ENCODE measurements at regions not wholly inside any gene's neighbourhood (a gene's known extent, or its start where the extent isn't known, plus 50 kb on each side); places are given as distances from the start of the nearest gene placed in this dataset.

GRCh38 chr2:516944-517343 lies 160.3 kb downstream of the TMEM18 start:
- intact Hi-C loops (cut with DNase I; ENCODE audit: low total_unique reads) = no loop called here

DNA sequence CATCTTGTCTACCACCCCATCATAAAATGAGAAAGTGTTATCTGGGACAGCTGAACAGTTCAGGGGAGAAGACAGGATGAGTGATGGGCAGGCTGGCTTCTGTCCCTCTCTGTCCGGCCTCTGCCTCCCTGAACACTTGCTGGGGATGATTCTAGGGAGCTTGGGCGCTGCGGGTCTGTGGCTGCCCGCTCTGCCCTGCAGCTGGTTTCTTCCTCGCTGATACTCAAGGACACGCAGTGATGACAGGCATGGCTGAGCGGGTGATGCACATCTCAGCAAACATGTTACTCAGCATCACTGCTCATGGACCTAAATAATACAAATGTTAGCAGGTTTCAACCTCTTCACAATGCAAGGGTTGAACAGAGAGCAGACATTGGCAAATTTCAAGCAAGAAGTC lies 161.1 kb downstream of the TMEM18 start:
- no peak for DNase-seq
- TF ChIP-seq, protein P1, sequence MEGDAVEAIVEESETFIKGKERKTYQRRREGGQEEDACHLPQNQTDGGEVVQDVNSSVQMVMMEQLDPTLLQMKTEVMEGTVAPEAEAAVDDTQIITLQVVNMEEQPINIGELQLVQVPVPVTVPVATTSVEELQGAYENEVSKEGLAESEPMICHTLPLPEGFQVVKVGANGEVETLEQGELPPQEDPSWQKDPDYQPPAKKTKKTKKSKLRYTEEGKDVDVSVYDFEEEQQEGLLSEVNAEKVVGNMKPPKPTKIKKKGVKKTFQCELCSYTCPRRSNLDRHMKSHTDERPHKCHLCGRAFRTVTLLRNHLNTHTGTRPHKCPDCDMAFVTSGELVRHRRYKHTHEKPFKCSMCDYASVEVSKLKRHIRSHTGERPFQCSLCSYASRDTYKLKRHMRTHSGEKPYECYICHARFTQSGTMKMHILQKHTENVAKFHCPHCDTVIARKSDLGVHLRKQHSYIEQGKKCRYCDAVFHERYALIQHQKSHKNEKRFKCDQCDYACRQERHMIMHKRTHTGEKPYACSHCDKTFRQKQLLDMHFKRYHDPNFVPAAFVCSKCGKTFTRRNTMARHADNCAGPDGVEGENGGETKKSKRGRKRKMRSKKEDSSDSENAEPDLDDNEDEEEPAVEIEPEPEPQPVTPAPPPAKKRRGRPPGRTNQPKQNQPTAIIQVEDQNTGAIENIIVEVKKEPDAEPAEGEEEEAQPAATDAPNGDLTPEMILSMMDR (IDR thresholded peaks at IDR 0.05) = no peak
- no peak for TF ChIP-seq POLR2A (IDR thresholded peaks at IDR 0.05)
- Histone ChIP-seq H3K9me3 (no peaks in the 10 kb centered on the region), H3K4me3 (no peak overlapping the region), H3K27me3 (no peaks in the 10 kb centered on the region), H3K36me3 (no peaks in the 10 kb centered on the region), H3K4me1 (no peaks in the 10 kb centered on the region), H3K27ac (no peak overlapping the region)
- intact Hi-C loops (cut with DNase I; ENCODE audit: low total_unique reads) = no loop called here

More at GRCh38 chr2:516944-517343, 160.3 kb downstream of the TMEM18 start:
- TF ChIP-seq POLR2A (IDR thresholded peaks at IDR 0.05) = no peak
- TF ChIP-seq, protein P1 (IDR thresholded peaks at IDR 0.05) = no peak
- H3K36me3 ChIP-seq = no peaks in the 10 kb centered on the region
- no peaks in the 10 kb centered on the region for H3K27me3 ChIP-seq
- no peaks in the 10 kb centered on the region for H3K9me3 ChIP-seq
- no peaks in the 10 kb centered on the region for H3K4me1 ChIP-seq
- no peak overlapping the region for H3K27ac ChIP-seq
- no peak overlapping the region for H3K4me3 ChIP-seq
- no peak for DNase-seq

DNA sequence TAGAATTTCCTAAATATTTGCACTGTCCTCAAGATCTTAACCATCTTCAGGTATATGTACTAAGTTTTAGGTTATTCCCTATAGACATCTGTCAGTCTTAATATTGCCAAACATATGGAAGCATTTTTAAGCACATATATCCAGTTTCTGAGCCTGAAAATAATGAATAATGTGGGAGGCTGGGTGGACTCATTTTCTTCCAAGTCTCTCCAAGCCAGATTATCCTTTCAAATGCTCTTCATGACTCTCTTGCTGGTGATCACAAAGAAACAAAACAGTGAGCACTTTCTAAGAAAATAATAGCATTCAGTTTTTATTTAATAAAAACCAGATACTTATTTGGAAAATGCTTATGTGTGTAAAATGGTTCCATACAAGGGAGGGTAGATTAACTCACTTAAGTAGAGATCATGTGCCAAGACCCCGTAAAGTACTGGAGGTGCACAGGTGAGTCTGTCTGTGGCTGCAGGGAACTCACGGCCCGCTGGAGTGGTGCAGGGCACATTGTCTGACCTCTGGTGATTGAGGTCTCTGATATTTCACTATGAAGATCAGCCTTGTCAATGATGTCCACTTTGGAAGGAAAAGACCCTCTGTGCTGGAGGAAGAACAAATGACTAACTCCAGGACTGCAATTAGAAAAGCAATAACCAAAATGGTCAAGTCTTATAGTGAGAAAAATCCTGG lies 161.6 kb downstream of the TMEM18 start:
- intact Hi-C loops (cut with DNase I; ENCODE audit: low total_unique reads) = no loop called here
- Histone ChIP-seq H3K4me3 (no peak overlapping the region), H3K36me3 (no peaks in the 10 kb centered on the region), H3K4me1 (no peaks in the 10 kb centered on the region), H3K27ac (no peak overlapping the region), H3K9me3 (no peaks in the 10 kb centered on the region), H3K27me3 (no peaks in the 10 kb centered on the region)
- DNase-seq = no peak
- no peak for TF ChIP-seq POLR2A (IDR thresholded peaks at IDR 0.05)
- TF ChIP-seq, protein P1 (IDR thresholded peaks at IDR 0.05) = no peak

DNA sequence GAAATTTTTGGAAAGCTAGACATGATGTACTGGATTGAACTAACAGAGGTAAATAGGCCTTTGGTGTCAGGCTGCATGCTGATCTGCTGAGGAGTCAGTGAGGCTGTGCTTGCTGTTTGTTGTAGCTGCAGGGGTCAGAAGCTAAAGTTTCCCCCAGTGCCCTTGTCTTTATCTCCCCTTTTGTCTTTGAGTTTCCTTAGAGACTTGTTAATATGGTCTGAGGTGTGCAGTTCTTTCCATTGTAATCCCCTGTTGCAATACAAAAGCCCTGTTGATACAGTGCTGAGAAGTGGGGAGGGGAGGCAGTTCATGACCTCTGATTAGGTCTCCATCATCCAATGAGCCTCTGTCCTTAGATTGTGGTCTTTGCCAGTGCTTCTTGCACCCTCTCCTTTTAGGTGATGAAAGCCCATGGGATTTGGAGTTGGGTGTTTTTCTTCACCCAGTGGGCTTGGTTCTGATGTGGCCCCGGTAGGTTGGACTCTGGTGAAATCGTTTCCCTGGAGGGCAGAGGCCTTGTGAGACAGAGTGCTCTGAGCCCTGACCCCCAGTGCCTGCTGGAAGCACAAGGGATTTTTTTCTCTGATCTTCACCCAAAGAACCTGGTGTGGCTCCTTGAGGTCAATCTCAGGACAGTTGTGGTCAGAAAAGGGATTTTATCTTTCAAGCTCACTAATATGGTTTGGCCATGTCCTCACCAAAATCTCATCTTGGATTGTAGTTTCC lies 163.1 kb downstream of the TMEM18 start:
- intact Hi-C loops (cut with DNase I; ENCODE audit: low total_unique reads) = no loop called here
- Histone ChIP-seq H3K4me1 (no peaks in the 10 kb centered on the region), H3K4me3 (no peak overlapping the region), H3K36me3 (no peaks in the 10 kb centered on the region), H3K27me3 (no peaks in the 10 kb centered on the region), H3K9me3 (no peaks in the 10 kb centered on the region), H3K27ac (no peak overlapping the region)
- no peak for DNase-seq
- TF ChIP-seq, protein P1 (IDR thresholded peaks at IDR 0.05) = no peak

GRCh38 chr2:510839-511238 lies 166.4 kb downstream of the TMEM18 start:
- no peaks in the 10 kb centered on the region for H3K4me1 ChIP-seq
- no peaks in the 10 kb centered on the region for H3K27me3 ChIP-seq
- DNase-seq = no peak
- no peaks in the 10 kb centered on the region for H3K9me3 ChIP-seq
- intact Hi-C loops (cut with DNase I; ENCODE audit: low total_unique reads) = no loop called here
- no peak overlapping the region for H3K4me3 ChIP-seq
- no peak for TF ChIP-seq POLR2A (IDR thresholded peaks at IDR 0.05)
- TF ChIP-seq, protein P1 (IDR thresholded peaks at IDR 0.05) = no peak
- no peaks in the 10 kb centered on the region for H3K36me3 ChIP-seq
- H3K27ac ChIP-seq = no peak overlapping the region
